Panc1 (cell line): ENCODE measurements at regions not wholly inside any gene's neighbourhood (a gene's known extent, or its start where the extent isn't known, plus 50 kb on each side); places are given as distances from the start of the nearest gene placed in this dataset.

ENCODE experiments used
- ATAC-seq: fragments of 200-7000 bp; cut with Tn5 transposase; 2 replicates; pipeline ENCODE4 v1.9.1; 2020; ENCODE audit warnings: mild to moderate bottlenecking, moderate library complexity
- BruUV-seq: library from RNA; stranded (reverse); fragments of 400-500 nt; replicated peaks from 2 replicates; lab custom pipeline; 2021; lab: Mats Ljungman, UMichigan
- CTCF ChIA-PET: fragments of 300-600 bp; sonication (Branson Sonifier 250); formaldehyde crosslinking; loops from one replicate; lab custom pipeline; 2022; ENCODE audit warnings: antibody characterized with exemption; lab: Charles Lee
- POLR2A ChIA-PET: fragments of 300-600 bp; sonication (Branson Sonifier 250); formaldehyde crosslinking; loops from one replicate; lab custom pipeline; 2022; ENCODE audit warnings: antibody characterized with exemption; lab: Charles Lee
- DNase-seq: peaks from one replicate; pipeline ENCODE4 v3.0.0-alpha.2; 2010; ENCODE audit warnings: low read depth, low spot score
- H3K27ac ChIP-seq: 2 replicates; pipeline ENCODE4 v1.5.1; 2011; ENCODE audit warnings: mild to moderate bottlenecking, low read length, inconsistent platforms
- H3K27me3 ChIP-seq: fragments of 200-500 bp; sonication (Bioruptor generic); 2 replicates; pipeline ENCODE4 v1.6.0; 2014; ENCODE audit warnings: low read length, inconsistent platforms; ENCODE audit not compliant: control insufficient read depth, insufficient read depth
- H3K36me3 ChIP-seq: fragments of 200-500 bp; sonication (Bioruptor generic); 2 replicates; pipeline ENCODE4 v1.5.1; 2014; ENCODE audit warnings: inconsistent platforms, mild to moderate bottlenecking, low read length, moderate library complexity; ENCODE audit not compliant: control insufficient read depth, insufficient read depth
- H3K4me1 ChIP-seq: 2 replicates; pipeline ENCODE4 v1.5.1; 2011; ENCODE audit warnings: inconsistent platforms, mild to moderate bottlenecking, low read length, moderate library complexity; ENCODE audit not compliant: control insufficient read depth, insufficient read depth
- H3K4me3 ChIP-seq, 2 experiments: 2 replicates each; pipeline ENCODE4 v1.5.1; 2011 to 2012; ENCODE audit warnings: low read depth in 2 of 2, low read length in 2 of 2, mild to moderate bottlenecking in 2 of 2, inconsistent platforms in 1 of 2, moderate library complexity in 1 of 2
- H3K9me3 ChIP-seq: fragments of 200-500 bp; sonication (Bioruptor generic); 2 replicates; pipeline ENCODE4 v1.5.1; 2014; ENCODE audit warnings: low read depth, mild to moderate bottlenecking, inconsistent platforms, low read length, moderate library complexity; ENCODE audit not compliant: control insufficient read depth, insufficient read depth
- POLR2AphosphoS5 ChIP-seq: IDR thresholded peaks from 2 replicates; pipeline ENCODE4 v1.6.1; 2012; ENCODE audit warnings: mild to moderate bottlenecking, low read depth, low read length, moderate library complexity
- SIN3A ChIP-seq: IDR thresholded peaks from 2 replicates; pipeline ENCODE4 v1.6.1; 2012; ENCODE audit warnings: low read depth, mild to moderate bottlenecking, low read length, moderate library complexity, borderline replicate concordance; ENCODE audit not compliant: insufficient read depth
- TCF7L2 ChIP-seq: IDR thresholded peaks from 2 replicates; pipeline ENCODE4 v1.6.1; 2011; ENCODE audit warnings: mild to moderate bottlenecking, low read depth, low read length, inconsistent platforms
- in situ Hi-C: cut with HindIII; loops from 2 replicates; pipeline ENCODE4 v1.10.0; 2016; ENCODE audit warnings: low sequenced_read_pairs, low pct_unique_long_range_greater_than_20kb
- intact Hi-C: fragments of 100-400 bp; cut with micrococcal nuclease; formaldehyde crosslinking; loops from one replicate; pipeline ENCODE4 v1.10.0; 2022; ENCODE audit not compliant: unreplicated experiment
- TF ChIP-seq, protein P1 (sequence below): fragments of 450-650 bp; IDR thresholded peaks from 2 replicates; pipeline ENCODE4 v1.5.1; 2017; ENCODE audit warnings: mild to moderate bottlenecking
- TF ChIP-seq, protein P2 (sequence below), 2 experiments: IDR thresholded peaks; 2 replicates each; pipeline ENCODE4 v1.6.1; 2011 to 2012; ENCODE audit warnings: low read depth in 2 of 2, control low read depth in 1 of 2, low read length in 1 of 2, mild to moderate bottlenecking in 1 of 2, moderate library complexity in 1 of 2; ENCODE audit not compliant: insufficient read depth in 1 of 2

DNA sequence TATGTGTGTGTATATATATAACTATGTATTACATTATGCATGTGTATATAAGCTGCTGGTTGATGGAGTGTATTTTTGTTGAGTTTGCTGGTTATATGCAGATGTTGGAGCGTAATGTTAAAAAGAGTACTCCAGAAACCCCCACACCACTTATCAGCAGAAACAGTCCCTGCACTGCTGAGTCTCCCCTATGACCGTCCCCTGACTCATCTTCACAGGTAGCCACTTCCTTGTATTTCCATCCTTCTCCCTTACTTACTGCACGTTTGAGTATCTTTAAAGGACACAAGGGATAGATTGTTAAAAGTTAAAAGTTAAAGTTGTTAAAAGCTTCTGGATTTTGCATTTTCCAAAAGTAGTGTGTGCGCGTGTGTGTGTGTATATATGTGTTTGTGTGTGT, 853.9 kb upstream of the EEF2KMT start:
- ATAC-seq (no peak), DNase-seq (no peak)
- Histone ChIP-seq H3K36me3 (no peaks in the 10 kb centered on the region), H3K4me1 (no peaks in the 10 kb centered on the region), H3K4me3 (no peak overlapping the region), H3K27me3 (no peaks in the 10 kb centered on the region), H3K9me3 (no peaks in the 10 kb centered on the region), H3K27ac (no peak overlapping the region)
- no peak for TF ChIP-seq SIN3A
- TF ChIP-seq, protein P1, sequence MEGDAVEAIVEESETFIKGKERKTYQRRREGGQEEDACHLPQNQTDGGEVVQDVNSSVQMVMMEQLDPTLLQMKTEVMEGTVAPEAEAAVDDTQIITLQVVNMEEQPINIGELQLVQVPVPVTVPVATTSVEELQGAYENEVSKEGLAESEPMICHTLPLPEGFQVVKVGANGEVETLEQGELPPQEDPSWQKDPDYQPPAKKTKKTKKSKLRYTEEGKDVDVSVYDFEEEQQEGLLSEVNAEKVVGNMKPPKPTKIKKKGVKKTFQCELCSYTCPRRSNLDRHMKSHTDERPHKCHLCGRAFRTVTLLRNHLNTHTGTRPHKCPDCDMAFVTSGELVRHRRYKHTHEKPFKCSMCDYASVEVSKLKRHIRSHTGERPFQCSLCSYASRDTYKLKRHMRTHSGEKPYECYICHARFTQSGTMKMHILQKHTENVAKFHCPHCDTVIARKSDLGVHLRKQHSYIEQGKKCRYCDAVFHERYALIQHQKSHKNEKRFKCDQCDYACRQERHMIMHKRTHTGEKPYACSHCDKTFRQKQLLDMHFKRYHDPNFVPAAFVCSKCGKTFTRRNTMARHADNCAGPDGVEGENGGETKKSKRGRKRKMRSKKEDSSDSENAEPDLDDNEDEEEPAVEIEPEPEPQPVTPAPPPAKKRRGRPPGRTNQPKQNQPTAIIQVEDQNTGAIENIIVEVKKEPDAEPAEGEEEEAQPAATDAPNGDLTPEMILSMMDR, result no peak
- TF ChIP-seq, protein P2, sequence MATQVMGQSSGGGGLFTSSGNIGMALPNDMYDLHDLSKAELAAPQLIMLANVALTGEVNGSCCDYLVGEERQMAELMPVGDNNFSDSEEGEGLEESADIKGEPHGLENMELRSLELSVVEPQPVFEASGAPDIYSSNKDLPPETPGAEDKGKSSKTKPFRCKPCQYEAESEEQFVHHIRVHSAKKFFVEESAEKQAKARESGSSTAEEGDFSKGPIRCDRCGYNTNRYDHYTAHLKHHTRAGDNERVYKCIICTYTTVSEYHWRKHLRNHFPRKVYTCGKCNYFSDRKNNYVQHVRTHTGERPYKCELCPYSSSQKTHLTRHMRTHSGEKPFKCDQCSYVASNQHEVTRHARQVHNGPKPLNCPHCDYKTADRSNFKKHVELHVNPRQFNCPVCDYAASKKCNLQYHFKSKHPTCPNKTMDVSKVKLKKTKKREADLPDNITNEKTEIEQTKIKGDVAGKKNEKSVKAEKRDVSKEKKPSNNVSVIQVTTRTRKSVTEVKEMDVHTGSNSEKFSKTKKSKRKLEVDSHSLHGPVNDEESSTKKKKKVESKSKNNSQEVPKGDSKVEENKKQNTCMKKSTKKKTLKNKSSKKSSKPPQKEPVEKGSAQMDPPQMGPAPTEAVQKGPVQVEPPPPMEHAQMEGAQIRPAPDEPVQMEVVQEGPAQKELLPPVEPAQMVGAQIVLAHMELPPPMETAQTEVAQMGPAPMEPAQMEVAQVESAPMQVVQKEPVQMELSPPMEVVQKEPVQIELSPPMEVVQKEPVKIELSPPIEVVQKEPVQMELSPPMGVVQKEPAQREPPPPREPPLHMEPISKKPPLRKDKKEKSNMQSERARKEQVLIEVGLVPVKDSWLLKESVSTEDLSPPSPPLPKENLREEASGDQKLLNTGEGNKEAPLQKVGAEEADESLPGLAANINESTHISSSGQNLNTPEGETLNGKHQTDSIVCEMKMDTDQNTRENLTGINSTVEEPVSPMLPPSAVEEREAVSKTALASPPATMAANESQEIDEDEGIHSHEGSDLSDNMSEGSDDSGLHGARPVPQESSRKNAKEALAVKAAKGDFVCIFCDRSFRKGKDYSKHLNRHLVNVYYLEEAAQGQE (IDR thresholded peaks at IDR 0.05; ENCODE audit: insufficient read depth in 1 of 2, low read depth in 2 of 2, low read length in 1 of 2), result no peak
- no peak for TF ChIP-seq POLR2AphosphoS5
- TF ChIP-seq TCF7L2, result no peak
- CTCF ChIA-PET, result no interaction called here
- intact Hi-C loops (no loop called here), in situ Hi-C loops (no loop called here)
- no TSS peak for BruUV-seq
- POLR2A ChIA-PET, result no interaction called here

DNA sequence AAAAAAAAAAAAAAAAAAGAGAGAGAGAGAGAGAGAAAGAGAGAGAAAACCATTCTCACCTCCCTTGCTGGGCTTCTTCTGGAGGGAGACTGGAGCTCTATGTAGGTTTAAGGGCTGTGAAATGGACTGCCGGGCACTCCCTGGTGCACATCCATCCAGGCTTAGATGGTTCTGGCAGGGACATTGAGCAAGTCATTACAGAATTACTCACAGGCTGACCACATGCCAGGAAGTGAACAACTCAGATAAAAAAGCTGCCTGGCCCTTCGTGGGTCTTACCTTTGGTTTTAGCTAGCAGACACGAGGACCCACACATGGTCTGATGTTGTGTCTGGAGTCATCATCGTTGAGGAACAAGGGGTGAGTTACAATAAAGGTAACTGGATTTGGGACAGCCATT, 847.4 kb upstream of the EEF2KMT start:
- POLR2A ChIA-PET, result no interaction called here
- in situ Hi-C loops (no loop called here), intact Hi-C loops (no loop called here)
- Histone ChIP-seq H3K27me3 (no peaks in the 10 kb centered on the region), H3K9me3 (no peaks in the 10 kb centered on the region), H3K36me3 (no peaks in the 10 kb centered on the region), H3K4me1 (no peaks in the 10 kb centered on the region), H3K27ac (no peak overlapping the region), H3K4me3 (no peak overlapping the region)
- no TSS peak for BruUV-seq
- DNase-seq, result no peak
- no peak for TF ChIP-seq TCF7L2
- TF ChIP-seq, protein P1, result no peak
- TF ChIP-seq POLR2AphosphoS5, result no peak
- no peak for TF ChIP-seq SIN3A
- TF ChIP-seq, protein P2 (IDR thresholded peaks at IDR 0.05; ENCODE audit: insufficient read depth in 1 of 2, low read depth in 2 of 2, low read length in 1 of 2), result no peak
- CTCF ChIA-PET, result no interaction called here
- no peak for ATAC-seq
